H1 (cell line): ENCODE measurements at regions not wholly inside any gene's neighbourhood (a gene's known extent, or its start where the extent isn't known, plus 50 kb on each side); places are given as distances from the start of the nearest gene placed in this dataset.

ENCODE experiments used
- CTCF ChIA-PET: fragments of 300-600 bp; sonication (Branson Sonifier 250); formaldehyde crosslinking; loops from one replicate; lab custom pipeline; 2021; ENCODE audit not compliant: partially characterized antibody; lab: Charles Lee
- POLR2A ChIA-PET: fragments of 300-600 bp; sonication (Branson Sonifier 250); formaldehyde crosslinking; loops from one replicate; lab custom pipeline; 2021; ENCODE audit warnings: inconsistent platforms; ENCODE audit not compliant: partially characterized antibody; lab: Charles Lee
- DNase-seq, 2 experiments: peaks; one replicate each; pipeline versions ENCODE4 v3.0.0 to v3.0.0-alpha.2; 2010 to 2022; ENCODE audit warnings: low spot score in 2 of 2, low read depth in 1 of 2, mixed read lengths in 1 of 2
- FAIRE-seq: peaks from 2 replicates; lab custom pipeline; 2011; peaks lifted over from hg19 to GRCh38; lab: Jason Lieb, UNC
- H2AFZ ChIP-seq: 2 replicates; pipeline ENCODE4 v1.8.1; 2012; ENCODE audit warnings: low read length, inconsistent platforms
- H2AK5ac ChIP-seq: 2 replicates; pipeline ENCODE4 v1.6.1; 2013; ENCODE audit warnings: low read depth, low read length
- H2BK120ac ChIP-seq: replicated peaks from 2 replicates; pipeline ENCODE3; 2013; ENCODE audit warnings: low read depth, low read length, inconsistent platforms
- H2BK12ac ChIP-seq: 2 replicates; pipeline ENCODE4 v1.6.1; 2013; ENCODE audit warnings: low read depth, low read length
- H2BK15ac ChIP-seq: 2 replicates; pipeline ENCODE4 v1.6.1; 2013; ENCODE audit warnings: low read length
- H2BK20ac ChIP-seq: 2 replicates; pipeline ENCODE4 v1.6.1; 2013; ENCODE audit warnings: low read length
- H2BK5ac ChIP-seq: 2 replicates; pipeline ENCODE4 v1.6.1; 2013; ENCODE audit warnings: low read depth, low read length
- H3K14ac ChIP-seq: 2 replicates; pipeline ENCODE4 v1.6.1; 2013; ENCODE audit warnings: inconsistent platforms; ENCODE audit not compliant: insufficient read length
- H3K18ac ChIP-seq: 2 replicates; pipeline ENCODE4 v1.6.1; 2013; ENCODE audit warnings: low read length; ENCODE audit errors: extremely low read depth
- H3K23ac ChIP-seq: 2 replicates; pipeline ENCODE4 v1.6.1; 2013; ENCODE audit warnings: inconsistent platforms; ENCODE audit not compliant: insufficient read length
- H3K23me2 ChIP-seq: 2 replicates; pipeline ENCODE4 v1.6.1; 2013; ENCODE audit warnings: low read depth, low read length
- H3K27ac ChIP-seq: 2 replicates; pipeline ENCODE4 v1.6.1; 2011; ENCODE audit warnings: low read depth, low read length, inconsistent platforms
- H3K27me3 ChIP-seq, 4 experiments: replicated peaks in 1 of 4; 1 replicate in 1 of 4; 2 replicates in 3 of 4; pipeline versions ENCODE4 v1.6.1 to v1.8.1; 2011 to 2013; ENCODE audit warnings: low read length in 3 of 4, mild to moderate bottlenecking in 3 of 4, inconsistent platforms in 2 of 4, mixed read lengths in 2 of 4, moderate library complexity in 1 of 4; ENCODE audit not compliant: control insufficient read depth in 3 of 4, insufficient read depth in 3 of 4; ENCODE audit errors: extremely low read depth in 1 of 4
- H3K36me3 ChIP-seq, 4 experiments: 2 replicates each; pipeline versions ENCODE4 v1.6.1 to v1.8.1; 2011 to 2013; ENCODE audit warnings: mild to moderate bottlenecking in 4 of 4, low read length in 3 of 4, moderate library complexity in 2 of 4, control low read depth in 1 of 4, inconsistent platforms in 1 of 4; ENCODE audit not compliant: insufficient read depth in 4 of 4, control insufficient read depth in 2 of 4
- H3K4ac ChIP-seq: replicated peaks from 2 replicates; pipeline ENCODE3; 2013; ENCODE audit warnings: low read length, low read depth, mixed read lengths, inconsistent platforms; ENCODE audit not compliant: insufficient read length
- H3K4me1 ChIP-seq, 4 experiments: replicated peaks in 1 of 4; 1 replicate in 1 of 4; 2 replicates in 3 of 4; pipeline versions ENCODE4 v1.6.1 to v1.8.1; 2011 to 2013; ENCODE audit warnings: low read length in 3 of 4, inconsistent platforms in 2 of 4, mixed read lengths in 1 of 4; ENCODE audit not compliant: insufficient read depth in 4 of 4, control insufficient read depth in 3 of 4
- H3K4me2 ChIP-seq, 2 experiments: 2 replicates each; pipeline versions ENCODE4 v1.6.1 to v1.8.1; 2011 to 2013; ENCODE audit warnings: low read depth in 2 of 2, low read length in 2 of 2, control low read depth in 1 of 2, inconsistent platforms in 1 of 2, mild to moderate bottlenecking in 1 of 2; ENCODE audit not compliant: insufficient read depth in 1 of 2
- H3K4me3 ChIP-seq, 4 experiments: fragments of 200-600, 300-600 bp in 1 of 4; sonication (generic), shearing (Covaris generic), sonication (Bioruptor Twin) in 1 of 4; 2 replicates each; pipeline versions ENCODE4 v1.5.1 to v1.8.1; 2011 to 2016; ENCODE audit warnings: low read length in 4 of 4, low read depth in 3 of 4, control low read depth in 2 of 4, inconsistent platforms in 2 of 4, mild to moderate bottlenecking in 2 of 4, mixed read lengths in 1 of 4, moderate library complexity in 1 of 4; ENCODE audit not compliant: insufficient read depth in 2 of 4; ENCODE audit errors: extremely low read depth in 1 of 4
- H3K56ac ChIP-seq: replicated peaks from 2 replicates; pipeline ENCODE3; 2013; ENCODE audit warnings: low read depth, mild to moderate bottlenecking, mixed read lengths, low read length, inconsistent platforms; ENCODE audit not compliant: insufficient read length
- H3K79me1 ChIP-seq: 2 replicates; pipeline ENCODE4 v1.6.1; 2013; ENCODE audit warnings: low read depth, low read length, control low read depth
- H3K79me2 ChIP-seq, 2 experiments: 2 replicates each; pipeline versions ENCODE4 v1.6.1 to v1.8.1; 2012 to 2013; ENCODE audit warnings: low read length in 2 of 2, mild to moderate bottlenecking in 2 of 2, inconsistent platforms in 1 of 2; ENCODE audit not compliant: insufficient read depth in 2 of 2, control insufficient read depth in 1 of 2
- H3K9ac ChIP-seq, 4 experiments: replicated peaks in 1 of 4; 1 replicate in 1 of 4; 2 replicates in 3 of 4; pipeline versions ENCODE4 v1.6.1 to v1.8.1; 2011 to 2013; ENCODE audit warnings: low read depth in 3 of 4, low read length in 3 of 4, control low read depth in 2 of 4, mild to moderate bottlenecking in 2 of 4, moderate library complexity in 2 of 4, inconsistent platforms in 1 of 4; ENCODE audit errors: extremely low read depth in 1 of 4
- H3K9me3 ChIP-seq, 2 experiments: 2 replicates each; pipeline versions ENCODE4 v1.6.1 to v1.8.1; 2012 to 2013; ENCODE audit warnings: mild to moderate bottlenecking in 2 of 2, moderate library complexity in 2 of 2, control low read depth in 1 of 2, inconsistent platforms in 1 of 2, low read depth in 1 of 2, low read length in 1 of 2, mixed read lengths in 1 of 2; ENCODE audit not compliant: insufficient read depth in 2 of 2
- H4K20me1 ChIP-seq, 2 experiments: replicated peaks in 1 of 2; 2 replicates each; pipeline versions ENCODE3 to v1.8.1; 2011 to 2013; ENCODE audit warnings: inconsistent platforms in 2 of 2, low read length in 2 of 2, mild to moderate bottlenecking in 1 of 2; ENCODE audit not compliant: insufficient read depth in 2 of 2, control insufficient read depth in 1 of 2
- H4K5ac ChIP-seq: 2 replicates; pipeline ENCODE4 v1.6.1; 2013; ENCODE audit warnings: low read length, low read depth, mixed read lengths, inconsistent platforms; ENCODE audit not compliant: insufficient read length
- H4K8ac ChIP-seq: 2 replicates; pipeline ENCODE4 v1.8.0; 2013; ENCODE audit warnings: mild to moderate bottlenecking, moderate library complexity, low read length, inconsistent platforms; ENCODE audit not compliant: insufficient read depth; ENCODE audit errors: extremely low read depth
- H4K91ac ChIP-seq: replicated peaks from 2 replicates; pipeline ENCODE3; 2013; ENCODE audit warnings: low read length, mixed read lengths, inconsistent platforms; ENCODE audit not compliant: insufficient read length
- BACH1 ChIP-seq: IDR thresholded peaks from 2 replicates; pipeline ENCODE4 v1.6.1; 2012; ENCODE audit warnings: low read length, improper control_type of control experiment
- CBX5 ChIP-seq: fragments of 300-800, 300-1000 bp; sonication (generic); IDR thresholded peaks from 2 replicates; pipeline ENCODE4 v1.7.1; 2016; ENCODE audit warnings: antibody characterized with exemption, low read length, low read depth
- CEBPB ChIP-seq: IDR thresholded peaks from 2 replicates; pipeline ENCODE4 v1.6.1; 2012; ENCODE audit warnings: low read depth, low read length
- CHD1 ChIP-seq: IDR thresholded peaks from 2 replicates; pipeline ENCODE4 v1.6.1; 2012; ENCODE audit warnings: low read depth, low read length, improper control_type of control experiment
- CHD2 ChIP-seq: IDR thresholded peaks from 2 replicates; pipeline ENCODE4 v1.6.1; 2012; ENCODE audit warnings: low read length, improper control_type of control experiment
- CTBP2 ChIP-seq: IDR thresholded peaks from 2 replicates; pipeline ENCODE4 v1.7.0; 2011; ENCODE audit warnings: borderline replicate concordance, mild to moderate bottlenecking, moderate library complexity, mixed read lengths, low read length; ENCODE audit not compliant: insufficient read depth, insufficient read length
- FOSL1 ChIP-seq: IDR thresholded peaks from 2 replicates; pipeline ENCODE4 v1.6.1; 2011; ENCODE audit warnings: mild to moderate bottlenecking, low read depth, low read length, moderate library complexity; ENCODE audit not compliant: insufficient read depth
- HDAC6 ChIP-seq: IDR thresholded peaks from one replicate; pipeline ENCODE4 v1.7.1; 2012; ENCODE audit warnings: low read depth, mild to moderate bottlenecking, inconsistent platforms, low read length, moderate library complexity
- JUN ChIP-seq: IDR thresholded peaks from 2 replicates; pipeline ENCODE4 v1.6.1; 2011; ENCODE audit warnings: low read depth, mild to moderate bottlenecking, improper control_type of control experiment, low read length
- JUND ChIP-seq: IDR thresholded peaks from 2 replicates; pipeline ENCODE4 v1.6.1; 2011; ENCODE audit warnings: mild to moderate bottlenecking, improper control_type of control experiment, low read length
- RBBP5 ChIP-seq: IDR thresholded peaks from 2 replicates; pipeline ENCODE4 v1.7.1; 2012; ENCODE audit warnings: low read depth, mild to moderate bottlenecking, inconsistent platforms, low read length, moderate library complexity, borderline replicate concordance
- RNF2 ChIP-seq: fragments of 200-900, 300-1000 bp; sonication (generic); IDR thresholded peaks from 2 replicates; pipeline ENCODE4 v1.7.1; 2016; ENCODE audit warnings: borderline replicate concordance, low read depth, mild to moderate bottlenecking, antibody characterized with exemption, low read length; ENCODE audit not compliant: poor library complexity, severe bottlenecking; ENCODE audit errors: missing control alignments
- RXRA ChIP-seq: IDR thresholded peaks from 2 replicates; pipeline ENCODE4 v1.6.1; 2011; ENCODE audit warnings: low read depth, mild to moderate bottlenecking, low read length, moderate library complexity; ENCODE audit not compliant: insufficient read depth
- SP4 ChIP-seq: IDR thresholded peaks from 2 replicates; pipeline ENCODE4 v1.6.1; 2012; ENCODE audit warnings: low read length, inconsistent platforms
- TEAD4 ChIP-seq: IDR thresholded peaks from 2 replicates; pipeline ENCODE4 v1.6.1; 2012; ENCODE audit warnings: low read depth, low read length, inconsistent platforms, mixed read lengths
- YY1 ChIP-seq: IDR thresholded peaks from 2 replicates; pipeline ENCODE4 v1.6.1; 2011; ENCODE audit warnings: low read depth, mild to moderate bottlenecking, low read length
- WGBS, 2 experiments: shearing (Covaris generic) in 1 of 2; methylation state at CpG; one replicate each; pipeline versions ENCODE4 v1.1.6 to v1.1.7; 2013 to 2015; ENCODE audit warnings: low lambda C conversion rate in 2 of 2, mixed read lengths in 2 of 2, inconsistent platforms in 1 of 2, low coverage in 1 of 2, missing lambda C conversion rate in 1 of 2; ENCODE audit not compliant: insufficient replicate concordance in 2 of 2, insufficient coverage in 1 of 2, insufficient read length in 1 of 2; ENCODE audit errors: extremely low coverage in 1 of 2, missing lambda C conversion rate in 1 of 2; 5-methylcytosine and 5-hydroxymethylcytosine counted together

DNA sequence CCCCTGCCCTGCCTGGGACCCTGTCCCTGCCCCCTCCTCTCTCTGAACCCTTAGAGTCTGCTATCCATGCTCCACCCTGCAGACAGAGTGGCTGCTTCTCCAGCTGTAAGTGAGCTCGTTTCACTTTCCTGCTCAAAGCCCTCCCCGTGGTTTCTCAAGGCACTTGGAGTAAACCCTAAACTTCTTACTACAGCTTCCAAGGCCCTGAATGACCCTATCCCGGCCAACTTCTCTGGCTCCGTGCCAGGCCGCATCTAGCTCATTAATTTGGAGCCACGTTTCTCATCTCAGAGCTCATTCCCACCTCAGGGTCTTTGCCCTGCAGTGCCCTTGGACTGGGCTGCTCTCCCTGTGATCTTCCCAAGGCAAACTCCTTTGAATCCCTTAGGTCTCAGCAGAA, 235.1 kb upstream of the RUNX1 start:
- Histone ChIP-seq H2AFZ (no peak overlapping the region), H3K27ac (no peak overlapping the region), H2AK5ac (no peak overlapping the region), H3K79me2 (no peaks in the 10 kb centered on the region), H4K20me1 (no peaks in the 10 kb centered on the region), H3K4me3 (no peak overlapping the region), H3K18ac (no peak overlapping the region), H3K79me1 (no peaks in the 10 kb centered on the region), H2BK15ac (no peak overlapping the region), H3K9ac (no peak overlapping the region), H3K9me3 (peaks cover 5 to 7% of the 10 kb centered on the region in 2 experiments; a peak in 2 of 4 replicates), H3K56ac (no peak overlapping the region), H2BK12ac (no peak overlapping the region), H3K14ac (no peak overlapping the region), H2BK120ac (no peak overlapping the region), H4K5ac (no peak overlapping the region), H3K4me1 (no peaks in the 10 kb centered on the region), H2BK5ac (no peak overlapping the region), H3K23me2 (no peaks in the 10 kb centered on the region), H2BK20ac (no peak overlapping the region), H3K4me2 (no peak overlapping the region), H3K23ac (no peak overlapping the region), H3K36me3 (no peaks in the 10 kb centered on the region), H4K8ac (no peak overlapping the region), H3K27me3 (no peaks in the 10 kb centered on the region), H4K91ac (no peak overlapping the region), H3K4ac (no peak overlapping the region)
- POLR2A ChIA-PET: no interaction called here
- DNase-seq (no peak), FAIRE-seq (no peak)
- WGBS, 2 experiments: 83% methylated on average over 6 of the region's 6 CpGs; no CpG with 5 or more reads in 1 of the 2 experiments
- CTCF ChIA-PET: interaction anchor here (0.9 kb wide), 1 partner anchor 556 kb away, joined by 7 read pairs; no protein-coding TSS in a partner anchor
- TF ChIP-seq CBX5 (no peak), TEAD4 (no peak), YY1 (no peak), CHD1 (no peak), CTBP2 (no peak), SP4 (no peak), CHD2 (no peak), BACH1 (no peak), JUND (no peak), FOSL1 (no peak), RBBP5 (no peak), HDAC6 (no peak), RXRA (no peak), JUN (no peak), CEBPB (no peak), RNF2 (no peak)
